GM23338 (cell line): ENCODE measurements at regions not wholly inside any gene's neighbourhood (a gene's known extent, or its start where the extent isn't known, plus 50 kb on each side); places are given as distances from the start of the nearest gene placed in this dataset.

Experiments used
- CTCF ChIP-seq, 2 experiments: fragments of 200-600 bp in 1 of 2; sonication (generic) in 1 of 2; conservative IDR thresholded peaks; 2 replicates each; pipeline versions ENCODE4 v1.5.1 to v1.6.1; 2016 to 2017; ENCODE audit warnings: antibody characterized with exemption in 2 of 2, low read depth in 2 of 2, mild to moderate bottlenecking in 2 of 2, moderate library complexity in 1 of 2
- EZH2 ChIP-seq: fragments of 200-600 bp; sonication (generic); IDR thresholded peaks from one replicate; pipeline ENCODE4 v1.8.0; 2017; ENCODE audit warnings: antibody characterized with exemption, mild to moderate bottlenecking, low read depth; ENCODE audit not compliant: unreplicated experiment
- NANOG ChIP-seq: IDR thresholded peaks from 2 replicates; pipeline ENCODE4 v1.6.1; 2016; ENCODE audit warnings: antibody characterized with exemption, borderline replicate concordance
- TF ChIP-seq, protein P1 (sequence below): IDR thresholded peaks from one replicate; pipeline ENCODE4 v1.6.1; 2018; ENCODE audit warnings: antibody characterized with exemption; ENCODE audit not compliant: unreplicated experiment

DNA sequence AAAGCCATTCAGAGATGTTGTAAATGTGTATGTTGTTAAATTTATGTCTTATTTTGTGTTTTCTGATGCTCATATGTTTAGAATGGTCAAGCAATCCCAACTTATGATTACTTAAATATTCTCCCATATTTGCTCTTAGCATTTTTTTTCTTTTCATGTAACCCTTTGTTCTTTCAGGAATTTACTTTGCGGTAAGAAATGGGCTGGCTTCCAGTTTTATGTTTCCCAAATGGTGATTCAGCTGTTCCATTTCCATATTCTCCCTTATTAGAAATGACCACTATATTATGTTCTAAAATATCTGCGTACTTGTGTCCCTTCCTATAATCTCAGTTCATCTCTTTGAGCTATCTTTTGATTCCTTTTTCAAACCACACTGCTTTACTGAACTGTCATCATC is 113.7 kb downstream of the CDH26 start:
- TF ChIP-seq NANOG (no peak), EZH2 (no peak), CTCF (conservative IDR thresholded peaks at IDR 0.05; ENCODE audit: low read depth in 2 of 2) (no peak)
- TF ChIP-seq, protein P1, sequence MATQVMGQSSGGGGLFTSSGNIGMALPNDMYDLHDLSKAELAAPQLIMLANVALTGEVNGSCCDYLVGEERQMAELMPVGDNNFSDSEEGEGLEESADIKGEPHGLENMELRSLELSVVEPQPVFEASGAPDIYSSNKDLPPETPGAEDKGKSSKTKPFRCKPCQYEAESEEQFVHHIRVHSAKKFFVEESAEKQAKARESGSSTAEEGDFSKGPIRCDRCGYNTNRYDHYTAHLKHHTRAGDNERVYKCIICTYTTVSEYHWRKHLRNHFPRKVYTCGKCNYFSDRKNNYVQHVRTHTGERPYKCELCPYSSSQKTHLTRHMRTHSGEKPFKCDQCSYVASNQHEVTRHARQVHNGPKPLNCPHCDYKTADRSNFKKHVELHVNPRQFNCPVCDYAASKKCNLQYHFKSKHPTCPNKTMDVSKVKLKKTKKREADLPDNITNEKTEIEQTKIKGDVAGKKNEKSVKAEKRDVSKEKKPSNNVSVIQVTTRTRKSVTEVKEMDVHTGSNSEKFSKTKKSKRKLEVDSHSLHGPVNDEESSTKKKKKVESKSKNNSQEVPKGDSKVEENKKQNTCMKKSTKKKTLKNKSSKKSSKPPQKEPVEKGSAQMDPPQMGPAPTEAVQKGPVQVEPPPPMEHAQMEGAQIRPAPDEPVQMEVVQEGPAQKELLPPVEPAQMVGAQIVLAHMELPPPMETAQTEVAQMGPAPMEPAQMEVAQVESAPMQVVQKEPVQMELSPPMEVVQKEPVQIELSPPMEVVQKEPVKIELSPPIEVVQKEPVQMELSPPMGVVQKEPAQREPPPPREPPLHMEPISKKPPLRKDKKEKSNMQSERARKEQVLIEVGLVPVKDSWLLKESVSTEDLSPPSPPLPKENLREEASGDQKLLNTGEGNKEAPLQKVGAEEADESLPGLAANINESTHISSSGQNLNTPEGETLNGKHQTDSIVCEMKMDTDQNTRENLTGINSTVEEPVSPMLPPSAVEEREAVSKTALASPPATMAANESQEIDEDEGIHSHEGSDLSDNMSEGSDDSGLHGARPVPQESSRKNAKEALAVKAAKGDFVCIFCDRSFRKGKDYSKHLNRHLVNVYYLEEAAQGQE = no peak
